PC-9 (cell line): ENCODE measurements at regions not wholly inside any gene's neighbourhood (a gene's known extent, or its start where the extent isn't known, plus 50 kb on each side); places are given as distances from the start of the nearest gene placed in this dataset.

Experiments
- BruUV-seq: library from RNA; stranded (reverse); fragments of 400-500 nt; replicated peaks from 2 replicates; lab custom pipeline; 2021; lab: Mats Ljungman, UMichigan
- CTCF ChIA-PET: fragments of 300-600 bp; sonication (Branson Sonifier 250); formaldehyde crosslinking; loops from one replicate; lab custom pipeline; 2022; ENCODE audit warnings: antibody characterized with exemption; lab: Charles Lee
- POLR2A ChIA-PET: fragments of 300-600 bp; sonication (Branson Sonifier 250); formaldehyde crosslinking; loops from one replicate; lab custom pipeline; 2022; ENCODE audit warnings: antibody characterized with exemption; ENCODE audit not compliant: unreplicated experiment; lab: Charles Lee
- DNase-seq, 2 experiments: peaks; one replicate each; pipeline versions ENCODE4 v3.0.0 to v3.0.0-alpha.2; 2015 to 2022; ENCODE audit warnings: mixed read lengths in 1 of 2
- H2AFZ ChIP-seq: fragments of 200-600 bp; sonication (generic); 2 replicates; pipeline ENCODE4 v1.8.1; 2017; ENCODE audit warnings: antibody characterized with exemption
- H3F3A ChIP-seq: fragments of 200-600 bp; sonication (generic); 2 replicates; pipeline ENCODE4 v1.8.1; 2017; ENCODE audit warnings: antibody characterized with exemption, mild to moderate bottlenecking, low read depth; ENCODE audit not compliant: insufficient read depth
- H3K27ac ChIP-seq: fragments of 200-600 bp; sonication (generic); 2 replicates; pipeline ENCODE4 v1.6.1; 2016; ENCODE audit warnings: mixed run types
- H3K27me3 ChIP-seq: fragments of 200-600 bp; sonication (generic); 2 replicates; pipeline ENCODE4 v1.6.1; 2016; ENCODE audit warnings: low read depth, mixed run types; ENCODE audit not compliant: insufficient read depth
- H3K36me3 ChIP-seq: fragments of 200-600 bp; sonication (generic); 2 replicates; pipeline ENCODE4 v1.6.1; 2016; ENCODE audit warnings: low read depth, mixed run types
- H3K4me1 ChIP-seq: fragments of 200-600 bp; sonication (generic); replicated peaks from 2 replicates; pipeline ENCODE4 v1.6.1; 2016; ENCODE audit warnings: mixed run types; ENCODE audit not compliant: insufficient read depth
- H3K4me2 ChIP-seq: fragments of 200-600 bp; sonication (generic); 2 replicates; pipeline ENCODE4 v1.6.1; 2017; ENCODE audit warnings: mixed run types
- H3K4me3 ChIP-seq: fragments of 200-600 bp; sonication (generic); 2 replicates; pipeline ENCODE4 v1.6.1; 2016; ENCODE audit warnings: mixed run types
- H3K79me2 ChIP-seq: fragments of 200-600 bp; sonication (generic); 2 replicates; pipeline ENCODE4 v1.6.1; 2017; ENCODE audit warnings: low read depth, mixed run types
- H3K9me2 ChIP-seq: fragments of 200-600 bp; sonication (generic); 2 replicates; pipeline ENCODE4 v1.8.1; 2017; ENCODE audit warnings: mild to moderate bottlenecking; ENCODE audit not compliant: insufficient read depth
- H3K9me3 ChIP-seq: fragments of 200-600 bp; sonication (generic); 2 replicates; pipeline ENCODE4 v1.8.1; 2016; ENCODE audit warnings: low read depth; ENCODE audit not compliant: insufficient read depth
- H4K20me1 ChIP-seq: fragments of 200-600 bp; sonication (generic); 2 replicates; pipeline ENCODE4 v1.8.1; 2017; ENCODE audit not compliant: insufficient read depth
- CTCF ChIP-seq: fragments of 200-600 bp; sonication (generic); conservative IDR thresholded peaks from 2 replicates; pipeline ENCODE4 v1.6.1; 2017; ENCODE audit warnings: mixed run types, antibody characterized with exemption, mild to moderate bottlenecking, moderate library complexity
- EZH2 ChIP-seq: fragments of 200-600 bp; sonication (generic); IDR thresholded peaks from 2 replicates; pipeline ENCODE4 v1.8.0; 2017; ENCODE audit warnings: antibody characterized with exemption, low read depth
- intact Hi-C: fragments of 100-400 bp; cut with micrococcal nuclease; formaldehyde crosslinking; loops from one replicate; pipeline ENCODE4 v1.10.0; 2022; ENCODE audit not compliant: unreplicated experiment

- no peaks in the 10 kb centered on the region; the same call in 1 of the 2 replicates for H3K9me3 ChIP-seq
- POLR2A ChIA-PET, result no interaction called here
Measured at GRCh38 chr3:43791246-43791645, 100.5 kb downstream of the ABHD5 start.

GRCh38 chr3:43792904-43793303, 102.2 kb downstream of the ABHD5 start:
- H4K20me1 ChIP-seq, result no peaks in the 10 kb centered on the region
- POLR2A ChIA-PET, result interaction anchor here (0.7 kb wide), 1 partner anchor 20 kb away, joined by 6 read pairs; no protein-coding TSS in a partner anchor
- peaks cover 19% of the 10 kb centered on the region for H3F3A ChIP-seq
- H3K4me2 ChIP-seq, result no peak overlapping the region
- CTCF ChIA-PET, result interaction anchor here (0.5 to 0.6 kb wide), 2 partner anchors 26 to 219 kb away, joined by 7 to 13 read pairs; no protein-coding TSS in a partner anchor
- peak in 1 of 2 experiments; percentile 17 for DNase-seq
- H3K79me2 ChIP-seq, result no peaks in the 10 kb centered on the region
- no peak overlapping the region for H2AFZ ChIP-seq
- no peak for TF ChIP-seq CTCF
- TF ChIP-seq EZH2, result no peak
- no peak overlapping the region for H3K4me3 ChIP-seq
- H3K9me3 ChIP-seq, result no peaks in the 10 kb centered on the region; the same call in 1 of the 2 replicates
- no peak overlapping the region for H3K27ac ChIP-seq
- H3K4me1 ChIP-seq, result peaks cover 44% of the 10 kb centered on the region
- no peaks in the 10 kb centered on the region for H3K27me3 ChIP-seq
- H3K9me2 ChIP-seq, result no peaks in the 10 kb centered on the region
- intact Hi-C loops, result no loop called here
- no TSS peak for BruUV-seq
- H3K36me3 ChIP-seq, result no peaks in the 10 kb centered on the region

More at GRCh38 chr3:43791246-43791645, 100.5 kb downstream of the ABHD5 start:
- H3K36me3 ChIP-seq, result no peaks in the 10 kb centered on the region
- H3K27ac ChIP-seq, result no peak overlapping the region
- H3K4me1 ChIP-seq, result peaks cover 37% of the 10 kb centered on the region
- TF ChIP-seq CTCF (no peak), EZH2 (no peak)
- H3K4me2 ChIP-seq, result no peak overlapping the region
- H3K9me2 ChIP-seq, result no peaks in the 10 kb centered on the region
- CTCF ChIA-PET, result no interaction called here
- peaks cover 19% of the 10 kb centered on the region for H3F3A ChIP-seq
- no TSS peak for BruUV-seq
- intact Hi-C loops, result no loop called here
- H2AFZ ChIP-seq, result no peak overlapping the region
- no peak for DNase-seq
- H3K79me2 ChIP-seq, result no peaks in the 10 kb centered on the region
- no peaks in the 10 kb centered on the region for H4K20me1 ChIP-seq
- no peaks in the 10 kb centered on the region for H3K27me3 ChIP-seq
- no peak overlapping the region for H3K4me3 ChIP-seq

- no peak for TF ChIP-seq EZH2
- no peak for TF ChIP-seq CTCF
- Histone ChIP-seq H3K79me2 (no peaks in the 10 kb centered on the region), H3K4me1 (peaks cover 44% of the 10 kb centered on the region), H3K36me3 (no peaks in the 10 kb centered on the region), H3K9me2 (no peaks in the 10 kb centered on the region), H3K9me3 (no peaks in the 10 kb centered on the region; the same call in 1 of the 2 replicates), H3K27ac (peak overlapping the region; percentile 82), H3K4me3 (no peak overlapping the region), H2AFZ (no peak overlapping the region), H3F3A (peaks cover 19% of the 10 kb centered on the region), H3K4me2 (peak overlapping the region; percentile 52), H3K27me3 (no peaks in the 10 kb centered on the region), H4K20me1 (no peaks in the 10 kb centered on the region)
- ChIA-PET CTCF (interaction anchor here (0.6 to 1.2 kb wide), 3 partner anchors 62 to 229 kb away, joined by 3 to 17 read pairs (median 7); no protein-coding TSS in a partner anchor), POLR2A (no interaction called here)
- DNase-seq, result no peak
- intact Hi-C loops, result no loop called here
- no TSS peak for BruUV-seq
Measured at GRCh38 chr3:43793648-43794372, 103.1 kb downstream of the ABHD5 start.
